ENCODE measurements at regions not wholly inside any gene's neighbourhood (a gene's known extent, or its start where the extent isn't known, plus 50 kb on each side); places are given as distances from the start of the nearest gene placed in this dataset.

- Histone ChIP-seq H3K4me3 (ENCODE audit: low read length) (no peak overlapping the region), H3K27ac (ENCODE audit: low read length) (no peak overlapping the region), H3K9me3 (ENCODE audit: control insufficient read depth, insufficient read depth, low read length) (no peaks in the 10 kb centered on the region), H3K27me3 (ENCODE audit: control insufficient read depth, insufficient read depth, low read length) (no peaks in the 10 kb centered on the region), H3K36me3 (ENCODE audit: control insufficient read depth, insufficient read depth, low read length) (no peaks in the 10 kb centered on the region), H3K4me1 (ENCODE audit: control insufficient read depth, insufficient read depth, low read length) (peaks cover 15% of the 10 kb centered on the region)
- ATAC-seq (no peak), DNase-seq (peak in 1 of 2 donors; percentile 35)
- WGBS (ENCODE audit: insufficient coverage): 61% methylated on average over 3 of the region's 3 CpGs
- no peak overlapping the region for H3K4me3 Mint-ChIP-seq
- H3K36me3 Mint-ChIP-seq: no peaks in the 10 kb centered on the region
- H3K27ac Mint-ChIP-seq: peak overlapping the region; percentile 29 to 93
- TF ChIP-seq CTCF (IDR thresholded peaks at IDR 0.05): no peak
- H3K27me3 Mint-ChIP-seq (ENCODE audit: low read depth in 2 of 2): no peaks in the 10 kb centered on the region
- no peaks in the 10 kb centered on the region for H3K9me3 Mint-ChIP-seq
- H3K4me1 Mint-ChIP-seq: peaks cover 37 to 49% of the 10 kb centered on the region in 2 donors
- intact Hi-C loops (cut with micrococcal nuclease): no loop called here
Measured at GRCh38 chr14:106848330-106849121, 1322.1 kb downstream of the TMEM121 start.

GRCh38 chr14:106850913-106851825 is 1324.8 kb downstream of the TMEM121 start:
- peaks cover 14 to 22% of the 10 kb centered on the region in 2 donors for H3K4me1 Mint-ChIP-seq
- intact Hi-C loops (cut with micrococcal nuclease): no loop called here
- H3K4me3 ChIP-seq (ENCODE audit: low read length): peak overlapping the region; percentile 43

GRCh38 chr14:106872611-106873446 is 1346.4 kb downstream of the TMEM121 start:
- Mint-ChIP-seq H3K27ac (peak overlapping the region in 1 of 2 donors; percentile 44), H3K36me3 (no peaks in the 10 kb centered on the region), H3K27me3 (ENCODE audit: low read depth in 2 of 2) (peaks cover 17 to 53% of the 10 kb centered on the region in 2 donors), H3K9me3 (no peaks in the 10 kb centered on the region), H3K4me1 (peaks cover 8 to 14% of the 10 kb centered on the region in 2 donors), H3K4me3 (no peak overlapping the region)
- Histone ChIP-seq H3K27ac (ENCODE audit: low read length) (no peak overlapping the region), H3K4me3 (ENCODE audit: low read length) (no peak overlapping the region), H3K4me1 (ENCODE audit: control insufficient read depth, insufficient read depth, low read length) (peaks cover 11% of the 10 kb centered on the region), H3K9me3 (ENCODE audit: control insufficient read depth, insufficient read depth, low read length) (no peaks in the 10 kb centered on the region), H3K27me3 (ENCODE audit: control insufficient read depth, insufficient read depth, low read length) (peaks cover 3% of the 10 kb centered on the region), H3K36me3 (ENCODE audit: control insufficient read depth, insufficient read depth, low read length) (no peaks in the 10 kb centered on the region)
- peak; percentile 79 to 80 for DNase-seq
- 4% methylated on average over 21 of the region's 23 CpGs for WGBS (ENCODE audit: insufficient coverage)
- intact Hi-C loops (cut with micrococcal nuclease): no loop called here
- peak; percentile 83 to 85 (median 85) for ATAC-seq
- TF ChIP-seq CTCF (IDR thresholded peaks at IDR 0.05): peak; percentile 84

More at GRCh38 chr14:106850913-106851825, 1324.8 kb downstream of the TMEM121 start:
- Histone ChIP-seq H3K36me3 (ENCODE audit: control insufficient read depth, insufficient read depth, low read length) (no peaks in the 10 kb centered on the region), H3K27me3 (ENCODE audit: control insufficient read depth, insufficient read depth, low read length) (no peaks in the 10 kb centered on the region), H3K4me1 (ENCODE audit: control insufficient read depth, insufficient read depth, low read length) (no peaks in the 10 kb centered on the region), H3K27ac (ENCODE audit: low read length) (peak overlapping the region; percentile 41), H3K9me3 (ENCODE audit: control insufficient read depth, insufficient read depth, low read length) (no peaks in the 10 kb centered on the region)
- Mint-ChIP-seq H3K9me3 (no peaks in the 10 kb centered on the region), H3K27me3 (ENCODE audit: low read depth in 2 of 2) (peaks cover 0 to 8% of the 10 kb centered on the region in 2 donors), H3K36me3 (no peaks in the 10 kb centered on the region), H3K27ac (no peak overlapping the region), H3K4me3 (no peak overlapping the region)
- DNase-seq: no peak
- WGBS (ENCODE audit: insufficient coverage): 67% methylated on average over 20 of the region's 20 CpGs
- TF ChIP-seq CTCF (IDR thresholded peaks at IDR 0.05): no peak
- ATAC-seq: no peak

Measured in natural killer cell (primary cell).